ENCODE measurements at regions not wholly inside any gene's neighbourhood (a gene's known extent, or its start where the extent isn't known, plus 50 kb on each side); places are given as distances from the start of the nearest gene placed in this dataset.
"Not testable (repeated sequence)": the region's sequence is repeated elsewhere in the genome, so short reads cannot be mapped to it uniquely, and the experiment has no call there.

- no peaks in the 10 kb centered on the region for H4K20me1 ChIP-seq (ENCODE audit: insufficient read depth, low read depth, low read length)
- H3K9me2 ChIP-seq (replicated peaks; ENCODE audit: insufficient read depth, low read length), result no peaks in the 10 kb centered on the region
- no peaks in the 10 kb centered on the region for H3K27me3 ChIP-seq (ENCODE audit: low read length)
- no peaks in the 10 kb centered on the region for H3K4me1 ChIP-seq (ENCODE audit: low read length)
- H2AFZ ChIP-seq (ENCODE audit: low read length), result no peak overlapping the region
- no peaks in the 10 kb centered on the region for H3K79me2 ChIP-seq (ENCODE audit: low read length)
- no peak overlapping the region for H3K4me2 ChIP-seq (ENCODE audit: low read depth, low read length, poor library complexity, severe bottlenecking)
- no peak for DNase-seq
- H3K27ac ChIP-seq (ENCODE audit: low read length), result no peak overlapping the region
- H3K36me3 ChIP-seq (ENCODE audit: insufficient read depth, low read length), result no peaks in the 10 kb centered on the region
- no peaks in the 10 kb centered on the region for H3K9me3 ChIP-seq (ENCODE audit: low read length)
- no peak overlapping the region for H3K4me3 ChIP-seq (ENCODE audit: low read length)
- no peak overlapping the region for H3K9ac ChIP-seq (ENCODE audit: low read length)
Measured at GRCh38 chr6:16991981-16992629, 109.7 kb upstream of the STMND1 start.

GRCh38 chr6:16989976-16990375 lies 111.9 kb upstream of the STMND1 start:
- not testable (repeated sequence) for H3K27ac ChIP-seq (ENCODE audit: low read length); H3K4me2 ChIP-seq (ENCODE audit: low read depth, low read length, poor library complexity, severe bottlenecking); DNase-seq; H3K9ac ChIP-seq (ENCODE audit: low read length); H4K20me1 ChIP-seq (ENCODE audit: insufficient read depth, low read depth, low read length); H3K79me2 ChIP-seq (ENCODE audit: low read length); H2AFZ ChIP-seq (ENCODE audit: low read length); H3K9me2 ChIP-seq (replicated peaks; ENCODE audit: insufficient read depth, low read length); H3K27me3 ChIP-seq (ENCODE audit: low read length); H3K4me3 ChIP-seq (ENCODE audit: low read length); H3K36me3 ChIP-seq (ENCODE audit: insufficient read depth, low read length); H3K4me1 ChIP-seq (ENCODE audit: low read length); H3K9me3 ChIP-seq (ENCODE audit: low read length)

GRCh38 chr6:16989382-16989781 lies 112.5 kb upstream of the STMND1 start:
- H3K27me3 ChIP-seq (ENCODE audit: low read length), result no peaks in the 10 kb centered on the region
- H3K4me1 ChIP-seq (ENCODE audit: low read length), result no peaks in the 10 kb centered on the region
- no peaks in the 10 kb centered on the region for H3K9me3 ChIP-seq (ENCODE audit: low read length)
- H3K27ac ChIP-seq (ENCODE audit: low read length), result no peak overlapping the region
- H3K4me3 ChIP-seq (ENCODE audit: low read length), result no peak overlapping the region
- no peak overlapping the region for H2AFZ ChIP-seq (ENCODE audit: low read length)
- H3K36me3 ChIP-seq (ENCODE audit: insufficient read depth, low read length), result no peaks in the 10 kb centered on the region
- H3K4me2 ChIP-seq (ENCODE audit: low read depth, low read length, poor library complexity, severe bottlenecking), result no peak overlapping the region
- H3K9me2 ChIP-seq (replicated peaks; ENCODE audit: insufficient read depth, low read length), result no peaks in the 10 kb centered on the region
- no peak for DNase-seq
- H3K9ac ChIP-seq (ENCODE audit: low read length), result no peak overlapping the region
- H4K20me1 ChIP-seq (ENCODE audit: insufficient read depth, low read depth, low read length), result no peaks in the 10 kb centered on the region
- no peaks in the 10 kb centered on the region for H3K79me2 ChIP-seq (ENCODE audit: low read length)

GRCh38 chr6:16987996-16988395 lies 113.9 kb upstream of the STMND1 start:
- H3K9me2 ChIP-seq (replicated peaks; ENCODE audit: insufficient read depth, low read length), result no peaks in the 10 kb centered on the region
- H3K4me1 ChIP-seq (ENCODE audit: low read length), result no peaks in the 10 kb centered on the region
- H3K4me2 ChIP-seq (ENCODE audit: low read depth, low read length, poor library complexity, severe bottlenecking), result no peak overlapping the region
- no peak overlapping the region for H3K27ac ChIP-seq (ENCODE audit: low read length)
- H2AFZ ChIP-seq (ENCODE audit: low read length), result no peak overlapping the region
- H3K36me3 ChIP-seq (ENCODE audit: insufficient read depth, low read length), result no peaks in the 10 kb centered on the region
- no peaks in the 10 kb centered on the region for H3K79me2 ChIP-seq (ENCODE audit: low read length)
- no peaks in the 10 kb centered on the region for H4K20me1 ChIP-seq (ENCODE audit: insufficient read depth, low read depth, low read length)
- no peaks in the 10 kb centered on the region for H3K9me3 ChIP-seq (ENCODE audit: low read length)
- H3K9ac ChIP-seq (ENCODE audit: low read length), result no peak overlapping the region
- no peak overlapping the region for H3K4me3 ChIP-seq (ENCODE audit: low read length)
- no peaks in the 10 kb centered on the region for H3K27me3 ChIP-seq (ENCODE audit: low read length)
- no peak for DNase-seq

GRCh38 chr6:16985513-16986284 lies 116.2 kb upstream of the STMND1 start:
- H4K20me1 ChIP-seq (ENCODE audit: insufficient read depth, low read depth, low read length), result no peaks in the 10 kb centered on the region
- H3K4me1 ChIP-seq (ENCODE audit: low read length), result no peaks in the 10 kb centered on the region
- H2AFZ ChIP-seq (ENCODE audit: low read length), result no peak overlapping the region
- H3K9me2 ChIP-seq (replicated peaks; ENCODE audit: insufficient read depth, low read length), result no peaks in the 10 kb centered on the region
- no peaks in the 10 kb centered on the region for H3K79me2 ChIP-seq (ENCODE audit: low read length)
- DNase-seq, result no peak
- H3K27me3 ChIP-seq (ENCODE audit: low read length), result no peaks in the 10 kb centered on the region
- H3K36me3 ChIP-seq (ENCODE audit: insufficient read depth, low read length), result no peaks in the 10 kb centered on the region
- no peak overlapping the region for H3K4me2 ChIP-seq (ENCODE audit: low read depth, low read length, poor library complexity, severe bottlenecking)
- no peak overlapping the region for H3K4me3 ChIP-seq (ENCODE audit: low read length)
- no peak overlapping the region for H3K27ac ChIP-seq (ENCODE audit: low read length)
- no peak overlapping the region for H3K9ac ChIP-seq (ENCODE audit: low read length)
- no peaks in the 10 kb centered on the region for H3K9me3 ChIP-seq (ENCODE audit: low read length)

- Histone ChIP-seq H2AFZ (ENCODE audit: low read length) (no peak overlapping the region), H3K27me3 (ENCODE audit: low read length) (no peaks in the 10 kb centered on the region), H3K4me2 (ENCODE audit: low read depth, low read length, poor library complexity, severe bottlenecking) (no peak overlapping the region), H3K4me3 (ENCODE audit: low read length) (no peak overlapping the region), H3K9ac (ENCODE audit: low read length) (no peak overlapping the region), H3K27ac (ENCODE audit: low read length) (no peak overlapping the region), H3K79me2 (ENCODE audit: low read length) (no peaks in the 10 kb centered on the region), H3K9me3 (ENCODE audit: low read length) (no peaks in the 10 kb centered on the region), H4K20me1 (ENCODE audit: insufficient read depth, low read depth, low read length) (no peaks in the 10 kb centered on the region), H3K4me1 (ENCODE audit: low read length) (no peaks in the 10 kb centered on the region), H3K36me3 (ENCODE audit: insufficient read depth, low read length) (no peaks in the 10 kb centered on the region), H3K9me2 (replicated peaks; ENCODE audit: insufficient read depth, low read length) (no peaks in the 10 kb centered on the region)
- DNase-seq, result no peak
Measured at GRCh38 chr6:16982807-16983206, 119.0 kb upstream of the STMND1 start.

GRCh38 chr6:16979677-16980370 lies 122.0 kb upstream of the STMND1 start:
- Histone ChIP-seq H3K9ac (ENCODE audit: low read length) (no peak overlapping the region), H3K4me2 (ENCODE audit: low read depth, low read length, poor library complexity, severe bottlenecking) (no peak overlapping the region), H3K9me2 (replicated peaks; ENCODE audit: insufficient read depth, low read length) (no peaks in the 10 kb centered on the region), H2AFZ (ENCODE audit: low read length) (no peak overlapping the region), H4K20me1 (ENCODE audit: insufficient read depth, low read depth, low read length) (no peaks in the 10 kb centered on the region), H3K9me3 (ENCODE audit: low read length) (no peaks in the 10 kb centered on the region), H3K79me2 (ENCODE audit: low read length) (no peaks in the 10 kb centered on the region), H3K4me3 (ENCODE audit: low read length) (no peak overlapping the region), H3K27ac (ENCODE audit: low read length) (no peak overlapping the region), H3K36me3 (ENCODE audit: insufficient read depth, low read length) (no peaks in the 10 kb centered on the region), H3K27me3 (ENCODE audit: low read length) (0 out of 2 replicates have a peak, but pooled peaks cover 3% of the 10 kb centered on the region), H3K4me1 (ENCODE audit: low read length) (no peaks in the 10 kb centered on the region)
- DNase-seq, result no peak

- H3K27ac ChIP-seq (ENCODE audit: low read length), result no peak overlapping the region
- H3K79me2 ChIP-seq (ENCODE audit: low read length), result no peaks in the 10 kb centered on the region
- no peaks in the 10 kb centered on the region for H3K9me3 ChIP-seq (ENCODE audit: low read length)
- no peaks in the 10 kb centered on the region for H3K9me2 ChIP-seq (replicated peaks; ENCODE audit: insufficient read depth, low read length)
- no peak for DNase-seq
- no peaks in the 10 kb centered on the region for H3K36me3 ChIP-seq (ENCODE audit: insufficient read depth, low read length)
- H3K4me3 ChIP-seq (ENCODE audit: low read length), result no peak overlapping the region
- no peaks in the 10 kb centered on the region for H3K4me1 ChIP-seq (ENCODE audit: low read length)
- H3K27me3 ChIP-seq (ENCODE audit: low read length), result 0 out of 2 replicates have a peak, but pooled peaks cover 3% of the 10 kb centered on the region
- H3K9ac ChIP-seq (ENCODE audit: low read length), result no peak overlapping the region
- H2AFZ ChIP-seq (ENCODE audit: low read length), result no peak overlapping the region
- no peaks in the 10 kb centered on the region for H4K20me1 ChIP-seq (ENCODE audit: insufficient read depth, low read depth, low read length)
- H3K4me2 ChIP-seq (ENCODE audit: low read depth, low read length, poor library complexity, severe bottlenecking), result no peak overlapping the region
Measured at GRCh38 chr6:16978686-16979085, 123.2 kb upstream of the STMND1 start.

Data from Karpas-422 (cell line).